Hepatocyte (in vitro differentiated cells): ENCODE measurements at regions not wholly inside any gene's neighbourhood (a gene's known extent, or its start where the extent isn't known, plus 50 kb on each side); places are given as distances from the start of the nearest gene placed in this dataset.

Experiments used
- CTCF ChIP-seq: fragments of 200-600 bp; sonication (generic); IDR thresholded peaks from 2 replicates; pipeline ENCODE4 v1.5.1; 2016; ENCODE audit warnings: antibody characterized with exemption, mild to moderate bottlenecking; ENCODE audit not compliant: poor library complexity
- EZH2phosphoT487 ChIP-seq: fragments of 200-600 bp; sonication (generic); IDR thresholded peaks from one replicate; pipeline ENCODE4 v1.6.1; 2018; ENCODE audit warnings: antibody characterized with exemption, mild to moderate bottlenecking, low read depth, moderate library complexity; ENCODE audit not compliant: unreplicated experiment, severe bottlenecking

DNA sequence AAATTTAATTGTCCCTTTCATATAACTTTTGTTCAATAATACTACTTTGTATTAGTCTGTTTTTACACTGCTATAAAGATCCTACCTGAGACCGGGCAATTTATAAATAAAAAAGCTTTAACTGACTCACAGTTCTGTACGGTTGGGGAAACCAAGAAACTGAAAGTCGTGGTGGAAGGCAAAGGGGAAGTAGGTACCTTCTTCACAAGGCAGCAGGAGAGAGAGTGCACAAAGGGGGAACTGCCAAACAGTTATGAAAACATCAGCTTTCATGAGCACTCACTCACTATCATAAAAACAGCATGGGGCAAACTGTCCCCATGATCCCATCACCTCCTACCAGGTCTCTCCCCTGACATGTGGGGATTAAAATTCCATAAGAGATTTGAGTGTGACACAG lies 1069.0 kb downstream of the FSCB start:
- TF ChIP-seq CTCF: no peak
- TF ChIP-seq EZH2phosphoT487: no peak
